ENCODE measurements at regions not wholly inside any gene's neighbourhood (a gene's known extent, or its start where the extent isn't known, plus 50 kb on each side); places are given as distances from the start of the nearest gene placed in this dataset.

- Histone ChIP-seq H3K9me1 (replicated peaks; ENCODE audit: control insufficient read depth, extremely low read depth, insufficient read depth, low read length) (no peaks in the 10 kb centered on the region), H3K4me3 (replicated peaks in 1 of 3; ENCODE audit: insufficient read depth in 1 of 3, low read depth in 1 of 3, low read length in 3 of 3) (no peak overlapping the region), H3K9ac (replicated peaks; ENCODE audit: extremely low read depth, insufficient read depth, low read length) (no peak overlapping the region), H2AFZ (ENCODE audit: low read depth, low read length) (no peak overlapping the region), H3K27me3 (ENCODE audit: control insufficient read depth in 2 of 2, insufficient read depth in 2 of 2, low read length in 2 of 2) (no peaks in the 10 kb centered on the region), H3K36me3 (ENCODE audit: control insufficient read depth in 2 of 2, extremely low read depth in 1 of 2, insufficient read depth in 2 of 2, low read length in 2 of 2) (no peaks in the 10 kb centered on the region), H3K79me2 (ENCODE audit: control insufficient read depth, insufficient read depth, low read length) (no peaks in the 10 kb centered on the region), H4K20me1 (replicated peaks; ENCODE audit: control insufficient read depth, extremely low read depth, insufficient read depth, low read length) (no peaks in the 10 kb centered on the region), H3K4me2 (ENCODE audit: insufficient read depth, low read length) (no peak overlapping the region), H3K9me3 (replicated peaks; ENCODE audit: control insufficient read depth, insufficient read depth, low read length) (no peaks in the 10 kb centered on the region), H3K27ac (ENCODE audit: insufficient read depth, low read depth, low read length) (no peak overlapping the region), H3K4me1 (ENCODE audit: control insufficient read depth, extremely low read depth, insufficient read depth, low read length) (no peaks in the 10 kb centered on the region)
- intact Hi-C loops (cut with micrococcal nuclease): no loop called here
- TF ChIP-seq CTCF (IDR thresholded peaks at IDR 0.05; ENCODE audit: extremely low read depth in 1 of 2, insufficient read depth in 1 of 2, low read depth in 1 of 2, low read length in 2 of 2): no peak
- TF ChIP-seq MAX (IDR thresholded peaks at IDR 0.05; ENCODE audit: insufficient read depth, insufficient read length): no peak
- no peak for TF ChIP-seq JUN (IDR thresholded peaks at IDR 0.05; ENCODE audit: borderline replicate concordance, insufficient read depth, insufficient read length, low read depth)
- no peak for TF ChIP-seq GATA2 (IDR thresholded peaks at IDR 0.05; ENCODE audit: insufficient read depth, insufficient read length, low read depth, low read length)
- TF ChIP-seq EZH2 (IDR thresholded peaks at IDR 0.05; ENCODE audit: borderline replicate concordance, low read depth, low read length, severe bottlenecking): no peak
- TF ChIP-seq POLR2A (IDR thresholded peaks at IDR 0.05; ENCODE audit: low read depth, low read length): no peak
- no peak for TF ChIP-seq FOS (IDR thresholded peaks at IDR 0.05; ENCODE audit: borderline replicate concordance, insufficient read depth, low read length)
- no peak for TF ChIP-seq POLR2AphosphoS5 (IDR thresholded peaks at IDR 0.05; ENCODE audit: insufficient read depth, low read depth, low read length)
- TF ChIP-seq MYC (IDR thresholded peaks at IDR 0.05; ENCODE audit: low read depth, low read length): no peak
- no peak for DNase-seq (ENCODE audit: low read depth, low spot score)
- FAIRE-seq: no peak
- dilution Hi-C loops (cut with MboI; ENCODE audit: extremely low pct_ligation_motif_present, low sequenced_read_pairs): no loop called here
- POLR2A ChIA-PET: no interaction called here
- no TSS peak for BruUV-seq (replicated peaks)
- CTCF ChIA-PET: no interaction called here
Measured at GRCh38 chr9:30519166-30519565, 1865.3 kb upstream of the ACO1 start.
